Upper lobe of left lung (tissue), 4 donors: ENCODE measurements at regions not wholly inside any gene's neighbourhood (a gene's known extent, or its start where the extent isn't known, plus 50 kb on each side); places are given as distances from the start of the nearest gene placed in this dataset.

ENCODE experiments used
- EP300 ChIP-seq, 4 donors: sonication (generic); formaldehyde crosslinking; IDR thresholded peaks; one replicate each; pipeline ENCODE4 v1.5.1; 2017; ENCODE audit warnings: antibody characterized with exemption in 4 of 4, control low read depth in 2 of 4
- POLR2A ChIP-seq, 4 donors: fragments of 450-650 bp; IDR thresholded peaks; one replicate each; pipeline ENCODE4 v1.5.1; 2016 to 2017; ENCODE audit warnings: antibody characterized with exemption in 4 of 4, mild to moderate bottlenecking in 2 of 4
- POLR2AphosphoS5 ChIP-seq, 2 donors: sonication (generic); formaldehyde crosslinking; IDR thresholded peaks; one replicate each; pipeline ENCODE4 v1.5.1; 2017; ENCODE audit warnings: antibody characterized with exemption in 2 of 2
- TF ChIP-seq, protein P1 (sequence below), 6 experiments: fragments of 450-650 bp in 4 of 6; fragments of 200-600 bp in 2 of 6; sonication (generic) in 2 of 6; IDR thresholded peaks; one replicate each; pipeline ENCODE4 v1.5.1; 2016 to 2019; ENCODE audit warnings: antibody characterized with exemption in 6 of 6

DNA sequence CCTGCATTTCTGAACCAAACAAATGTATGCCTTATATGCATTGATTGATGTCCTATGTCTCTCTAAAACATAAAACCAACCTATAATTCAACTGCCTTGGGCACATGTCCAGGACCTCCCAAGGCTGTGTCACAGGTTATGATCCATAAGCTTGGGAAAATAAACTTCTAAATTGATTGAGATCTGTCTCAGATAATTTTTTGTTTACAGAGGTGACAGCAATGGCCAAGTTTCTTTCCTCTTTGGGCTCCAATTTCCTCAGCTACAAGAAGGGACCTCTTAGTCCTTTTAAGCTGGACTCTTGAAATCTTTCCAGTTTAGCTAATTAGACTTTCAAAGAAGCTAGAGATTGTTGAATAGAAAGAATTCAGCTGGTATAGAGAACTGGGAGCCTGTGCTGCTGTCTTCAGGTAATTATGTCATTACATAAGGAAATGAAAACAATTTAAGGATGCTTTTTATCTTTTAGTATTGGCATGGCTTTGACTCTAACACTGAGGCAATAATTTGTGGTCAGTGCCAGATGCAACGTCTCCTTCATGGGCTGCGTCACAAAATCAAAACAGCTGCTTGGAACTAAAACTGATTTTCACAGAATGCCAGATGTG, 412.1 kb upstream of the TRIB2 start:
- no peak for TF ChIP-seq POLR2A (IDR thresholded peaks at IDR 0.05)
- no peak for TF ChIP-seq POLR2AphosphoS5 (IDR thresholded peaks at IDR 0.05)
- TF ChIP-seq, protein P1, sequence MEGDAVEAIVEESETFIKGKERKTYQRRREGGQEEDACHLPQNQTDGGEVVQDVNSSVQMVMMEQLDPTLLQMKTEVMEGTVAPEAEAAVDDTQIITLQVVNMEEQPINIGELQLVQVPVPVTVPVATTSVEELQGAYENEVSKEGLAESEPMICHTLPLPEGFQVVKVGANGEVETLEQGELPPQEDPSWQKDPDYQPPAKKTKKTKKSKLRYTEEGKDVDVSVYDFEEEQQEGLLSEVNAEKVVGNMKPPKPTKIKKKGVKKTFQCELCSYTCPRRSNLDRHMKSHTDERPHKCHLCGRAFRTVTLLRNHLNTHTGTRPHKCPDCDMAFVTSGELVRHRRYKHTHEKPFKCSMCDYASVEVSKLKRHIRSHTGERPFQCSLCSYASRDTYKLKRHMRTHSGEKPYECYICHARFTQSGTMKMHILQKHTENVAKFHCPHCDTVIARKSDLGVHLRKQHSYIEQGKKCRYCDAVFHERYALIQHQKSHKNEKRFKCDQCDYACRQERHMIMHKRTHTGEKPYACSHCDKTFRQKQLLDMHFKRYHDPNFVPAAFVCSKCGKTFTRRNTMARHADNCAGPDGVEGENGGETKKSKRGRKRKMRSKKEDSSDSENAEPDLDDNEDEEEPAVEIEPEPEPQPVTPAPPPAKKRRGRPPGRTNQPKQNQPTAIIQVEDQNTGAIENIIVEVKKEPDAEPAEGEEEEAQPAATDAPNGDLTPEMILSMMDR (IDR thresholded peaks at IDR 0.05), result no peak
- no peak for TF ChIP-seq EP300 (IDR thresholded peaks at IDR 0.05)
